Trophoblast cell (in vitro differentiated cells and primary cell): ENCODE measurements at regions not wholly inside any gene's neighbourhood (a gene's known extent, or its start where the extent isn't known, plus 50 kb on each side); places are given as distances from the start of the nearest gene placed in this dataset.

Experiments
- DNase-seq, 2 donors: peaks; one replicate each; pipeline ENCODE4 v3.0.0-alpha.2; 2016
- H2AFZ ChIP-seq: 2 replicates; pipeline ENCODE4 v1.6.1; 2013; ENCODE audit warnings: low read length, moderate library complexity, mild to moderate bottlenecking; ENCODE audit not compliant: insufficient read depth, poor library complexity
- H2AK5ac ChIP-seq: 2 replicates; pipeline ENCODE4 v1.6.1; 2013; ENCODE audit warnings: mild to moderate bottlenecking, low read length
- H2BK120ac ChIP-seq: 2 replicates; pipeline ENCODE4 v1.6.1; 2013; ENCODE audit warnings: low read length, mild to moderate bottlenecking, moderate library complexity; ENCODE audit not compliant: insufficient read depth, poor library complexity
- H2BK12ac ChIP-seq: 2 replicates; pipeline ENCODE4 v1.6.1; 2013; ENCODE audit warnings: mild to moderate bottlenecking, low read length, moderate library complexity
- H2BK5ac ChIP-seq: 2 replicates; pipeline ENCODE4 v1.6.1; 2013; ENCODE audit warnings: low read length, low read depth, moderate library complexity, mild to moderate bottlenecking; ENCODE audit not compliant: poor library complexity
- H3K14ac ChIP-seq: 2 replicates; pipeline ENCODE4 v1.6.1; 2013; ENCODE audit warnings: mild to moderate bottlenecking, low read length
- H3K18ac ChIP-seq: 2 replicates; pipeline ENCODE4 v1.6.1; 2013; ENCODE audit warnings: mild to moderate bottlenecking, low read length
- H3K23ac ChIP-seq: 2 replicates; pipeline ENCODE4 v1.6.1; 2013; ENCODE audit warnings: low read length
- H3K27ac ChIP-seq: 2 replicates; pipeline ENCODE4 v1.5.1; 2013; ENCODE audit warnings: low read depth, mild to moderate bottlenecking, inconsistent platforms, low read length, moderate library complexity
- H3K27me3 ChIP-seq: 2 replicates; pipeline ENCODE4 v1.6.1; 2013; ENCODE audit warnings: inconsistent platforms, mild to moderate bottlenecking, low read length, moderate library complexity; ENCODE audit not compliant: insufficient read depth
- H3K36me3 ChIP-seq, 2 experiments: 1 replicate in 1 of 2; 2 replicates in 1 of 2; pipeline ENCODE4 v1.6.1; 2013; ENCODE audit warnings: low read length in 2 of 2, mild to moderate bottlenecking in 2 of 2, moderate library complexity in 1 of 2; ENCODE audit not compliant: insufficient read depth in 2 of 2, control insufficient read depth in 1 of 2
- H3K4ac ChIP-seq: 2 replicates; pipeline ENCODE4 v1.6.1; 2013; ENCODE audit warnings: low read depth, mild to moderate bottlenecking, low read length, moderate library complexity
- H3K4me1 ChIP-seq, 2 experiments: 1 replicate in 1 of 2; 2 replicates in 1 of 2; pipeline ENCODE4 v1.6.1; 2013; ENCODE audit warnings: low read length in 2 of 2, mild to moderate bottlenecking in 2 of 2, moderate library complexity in 1 of 2; ENCODE audit not compliant: insufficient read depth in 2 of 2, control insufficient read depth in 1 of 2
- H3K4me2 ChIP-seq: 2 replicates; pipeline ENCODE4 v1.6.1; 2013; ENCODE audit warnings: inconsistent platforms, mild to moderate bottlenecking, low read length, moderate library complexity
- H3K4me3 ChIP-seq: 2 replicates; pipeline ENCODE4 v1.5.1; 2013; ENCODE audit warnings: mild to moderate bottlenecking, low read depth, low read length, inconsistent platforms
- H3K79me1 ChIP-seq: one replicate; pipeline ENCODE4 v1.6.1; 2013; ENCODE audit warnings: low read length
- H3K79me2 ChIP-seq: 2 replicates; pipeline ENCODE4 v1.6.1; 2013; ENCODE audit warnings: low read length, mild to moderate bottlenecking; ENCODE audit not compliant: control insufficient read depth, insufficient read depth, poor library complexity
- H3K9ac ChIP-seq: 2 replicates; pipeline ENCODE4 v1.6.1; 2013; ENCODE audit warnings: mild to moderate bottlenecking, low read length
- H3K9me3 ChIP-seq: 2 replicates; pipeline ENCODE4 v1.6.1; 2013; ENCODE audit warnings: low read depth, mild to moderate bottlenecking, control low read depth, inconsistent platforms, low read length; ENCODE audit not compliant: insufficient read depth
- H4K12ac ChIP-seq: 2 replicates; pipeline ENCODE4 v1.6.1; 2013; ENCODE audit warnings: low read depth, mild to moderate bottlenecking, low read length, moderate library complexity
- H4K8ac ChIP-seq: 2 replicates; pipeline ENCODE4 v1.6.1; 2013; ENCODE audit warnings: low read depth, mild to moderate bottlenecking, low read length, moderate library complexity
- H4K91ac ChIP-seq: one replicate; pipeline ENCODE4 v1.6.1; 2013; ENCODE audit warnings: low read depth, mild to moderate bottlenecking, low read length, moderate library complexity
- WGBS: extraction: QIAGEN DNeasy Blood & Tissue Kit; methylation state at CpG from one replicate; pipeline ENCODE4 v1.1.7; 2013; ENCODE audit warnings: missing lambda C conversion rate; ENCODE audit not compliant: insufficient read length, insufficient coverage; ENCODE audit errors: extremely low coverage; 5-methylcytosine and 5-hydroxymethylcytosine counted together

- Histone ChIP-seq H3K27me3 (no peaks in the 10 kb centered on the region), H3K27ac (no peak overlapping the region), H3K36me3 (no peaks in the 10 kb centered on the region), H3K79me2 (no peaks in the 10 kb centered on the region), H4K12ac (no peak overlapping the region), H3K14ac (no peak overlapping the region), H3K4me1 (no peaks in the 10 kb centered on the region), H3K9me3 (no peaks in the 10 kb centered on the region), H3K9ac (no peak overlapping the region), H3K4ac (no peak overlapping the region), H2BK5ac (no peak overlapping the region), H2BK12ac (no peak overlapping the region), H3K79me1 (no peaks in the 10 kb centered on the region), H3K4me2 (no peak overlapping the region), H3K4me3 (no peak overlapping the region), H2BK120ac (no peak overlapping the region), H4K8ac (no peak overlapping the region), H4K91ac (no peak overlapping the region), H2AK5ac (no peak overlapping the region), H3K18ac (no peak overlapping the region), H3K23ac (no peak overlapping the region), H2AFZ (no peak overlapping the region)
- no peak for DNase-seq
- WGBS: no CpG with 5 or more reads among the region's 3 CpGs
These were observed 533.2 kb upstream of the PCDH9 start for GRCh38 chr13:67763384-67763783.

DNA sequence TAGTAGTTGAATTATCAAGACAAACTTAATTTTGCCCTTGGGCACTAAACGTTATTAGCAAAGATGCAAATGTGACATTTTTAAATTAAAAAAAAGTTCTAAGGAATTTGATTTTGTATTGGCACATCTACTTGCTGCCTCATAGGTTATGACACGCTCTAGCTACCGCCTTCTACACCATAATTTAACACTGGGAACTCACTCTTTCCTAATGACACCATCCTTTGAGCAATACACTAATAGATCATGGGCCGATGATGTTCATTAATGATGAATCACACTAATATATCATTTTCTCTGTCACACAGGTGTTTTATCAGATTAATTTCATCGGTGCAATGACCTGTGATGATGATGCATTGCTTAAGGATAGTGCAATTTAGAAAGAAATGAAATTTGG, 528.8 kb upstream of the PCDH9 start:
- H3K27ac ChIP-seq: no peak overlapping the region
- H3K9ac ChIP-seq: no peak overlapping the region
- no peak overlapping the region for H4K12ac ChIP-seq
- H3K79me2 ChIP-seq: no peaks in the 10 kb centered on the region
- H3K27me3 ChIP-seq: no peaks in the 10 kb centered on the region
- no peak overlapping the region for H2AFZ ChIP-seq
- no peak overlapping the region for H2BK5ac ChIP-seq
- no peak overlapping the region for H4K8ac ChIP-seq
- H3K36me3 ChIP-seq: no peaks in the 10 kb centered on the region
- H3K4ac ChIP-seq: no peak overlapping the region
- H3K4me3 ChIP-seq: no peak overlapping the region
- H3K79me1 ChIP-seq: no peaks in the 10 kb centered on the region
- no peak overlapping the region for H3K4me2 ChIP-seq
- H3K9me3 ChIP-seq: no peaks in the 10 kb centered on the region
- no peak overlapping the region for H3K14ac ChIP-seq
- no peak overlapping the region for H2BK120ac ChIP-seq
- WGBS: no CpG with 5 or more reads among the region's 5 CpGs
- no peak overlapping the region for H2AK5ac ChIP-seq
- H4K91ac ChIP-seq: no peak overlapping the region
- H3K18ac ChIP-seq: no peak overlapping the region
- H2BK12ac ChIP-seq: no peak overlapping the region
- no peak overlapping the region for H3K23ac ChIP-seq
- no peak for DNase-seq
- no peaks in the 10 kb centered on the region for H3K4me1 ChIP-seq

- Histone ChIP-seq H3K4me1 (no peaks in the 10 kb centered on the region), H2AFZ (no peak overlapping the region), H3K9me3 (no peaks in the 10 kb centered on the region), H3K36me3 (no peaks in the 10 kb centered on the region), H2AK5ac (no peak overlapping the region), H3K27me3 (no peaks in the 10 kb centered on the region), H4K12ac (no peak overlapping the region), H3K79me1 (no peaks in the 10 kb centered on the region), H3K14ac (no peak overlapping the region), H3K9ac (no peak overlapping the region), H3K79me2 (no peaks in the 10 kb centered on the region), H2BK5ac (no peak overlapping the region), H4K91ac (no peak overlapping the region), H3K4me2 (no peak overlapping the region), H3K23ac (no peak overlapping the region), H2BK120ac (no peak overlapping the region), H3K18ac (no peak overlapping the region), H3K4me3 (no peak overlapping the region), H2BK12ac (no peak overlapping the region), H4K8ac (no peak overlapping the region), H3K27ac (no peak overlapping the region), H3K4ac (no peak overlapping the region)
- DNase-seq: no peak
These were observed 523.9 kb upstream of the PCDH9 start for GRCh38 chr13:67754012-67754411.

GRCh38 chr13:67752759-67753158, 522.6 kb upstream of the PCDH9 start:
- H3K9ac ChIP-seq: no peak overlapping the region
- no CpG with 5 or more reads among the region's 1 CpG for WGBS
- H4K8ac ChIP-seq: no peak overlapping the region
- no peak overlapping the region for H2AK5ac ChIP-seq
- no peak overlapping the region for H3K4ac ChIP-seq
- no peak overlapping the region for H2BK12ac ChIP-seq
- no peak overlapping the region for H4K12ac ChIP-seq
- no peaks in the 10 kb centered on the region for H3K9me3 ChIP-seq
- no peak overlapping the region for H3K4me2 ChIP-seq
- no peak overlapping the region for H2BK120ac ChIP-seq
- no peak overlapping the region for H2AFZ ChIP-seq
- H3K23ac ChIP-seq: no peak overlapping the region
- no peaks in the 10 kb centered on the region for H3K79me2 ChIP-seq
- no peak overlapping the region for H3K14ac ChIP-seq
- H3K4me1 ChIP-seq: no peaks in the 10 kb centered on the region
- no peak overlapping the region for H2BK5ac ChIP-seq
- no peaks in the 10 kb centered on the region for H3K27me3 ChIP-seq
- no peak for DNase-seq
- H4K91ac ChIP-seq: no peak overlapping the region
- H3K79me1 ChIP-seq: no peaks in the 10 kb centered on the region
- H3K4me3 ChIP-seq: no peak overlapping the region
- H3K36me3 ChIP-seq: no peaks in the 10 kb centered on the region
- no peak overlapping the region for H3K27ac ChIP-seq
- H3K18ac ChIP-seq: no peak overlapping the region

DNA sequence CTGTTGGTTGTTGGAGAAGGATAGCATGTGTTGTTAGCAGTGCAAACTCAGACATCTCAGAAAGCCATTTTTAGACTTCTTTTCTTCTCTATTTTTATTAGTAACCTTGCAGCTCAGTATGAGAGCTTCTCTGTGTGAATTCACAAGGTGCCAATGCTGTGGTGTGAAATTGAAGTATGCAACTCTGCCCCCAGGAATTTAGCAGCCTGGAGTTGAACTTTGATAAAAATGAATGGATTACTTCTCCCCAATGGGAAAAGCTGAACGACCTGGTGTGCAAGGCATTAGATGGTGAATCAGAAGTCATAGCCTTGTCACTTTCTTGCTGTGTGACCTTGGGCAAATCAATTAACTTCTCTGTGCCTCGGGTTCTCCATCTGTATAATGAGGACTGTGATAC, 512.3 kb upstream of the PCDH9 start:
- no peak overlapping the region for H2BK12ac ChIP-seq
- H3K4ac ChIP-seq: no peak overlapping the region
- H3K23ac ChIP-seq: no peak overlapping the region
- H3K9ac ChIP-seq: no peak overlapping the region
- no peak overlapping the region for H2BK120ac ChIP-seq
- no peaks in the 10 kb centered on the region for H3K27me3 ChIP-seq
- H3K4me3 ChIP-seq: no peak overlapping the region
- no peak overlapping the region for H2AFZ ChIP-seq
- H4K12ac ChIP-seq: no peak overlapping the region
- no peak overlapping the region for H4K91ac ChIP-seq
- no peak overlapping the region for H2BK5ac ChIP-seq
- no peaks in the 10 kb centered on the region for H3K79me1 ChIP-seq
- no peak overlapping the region for H2AK5ac ChIP-seq
- WGBS: no CpG with 5 or more reads among the region's 2 CpGs
- no peak for DNase-seq
- H3K36me3 ChIP-seq: no peaks in the 10 kb centered on the region
- H3K27ac ChIP-seq: no peak overlapping the region
- H3K79me2 ChIP-seq: no peaks in the 10 kb centered on the region
- no peak overlapping the region for H3K18ac ChIP-seq
- no peaks in the 10 kb centered on the region for H3K9me3 ChIP-seq
- H3K4me1 ChIP-seq: no peaks in the 10 kb centered on the region
- H4K8ac ChIP-seq: no peak overlapping the region
- H3K14ac ChIP-seq: no peak overlapping the region
- H3K4me2 ChIP-seq: no peak overlapping the region
